HG03045 (cell line): ENCODE measurements at regions not wholly inside any gene's neighbourhood (a gene's known extent, or its start where the extent isn't known, plus 50 kb on each side); places are given as distances from the start of the nearest gene placed in this dataset.

Source experiments
- ATAC-seq: cut with Tn5 transposase; IDR thresholded peaks from one replicate; pipeline ENCODE4 v1.9.1; 2021; ENCODE audit warnings: mild to moderate bottlenecking, moderate library complexity; ENCODE audit not compliant: unreplicated experiment

GRCh38 chr5:6198531-6198930, 179.8 kb downstream of the MED10 start:
- no peak for ATAC-seq

- ATAC-seq: no peak
Measured at GRCh38 chr5:6197427-6197826, 180.9 kb downstream of the MED10 start.

- no peak for ATAC-seq
Measured at GRCh38 chr5:6195711-6196358, 182.5 kb downstream of the MED10 start.

GRCh38 chr5:6194906-6195612, 183.3 kb downstream of the MED10 start:
- no peak for ATAC-seq

- ATAC-seq: no peak
Measured at GRCh38 chr5:6194261-6194875, 184.0 kb downstream of the MED10 start.

GRCh38 chr5:6193310-6193709, 185.0 kb downstream of the MED10 start:
- ATAC-seq: no peak

- no peak for ATAC-seq
Measured at GRCh38 chr5:6190838-6191237, 187.5 kb downstream of the MED10 start.

GRCh38 chr5:6188976-6189375, 189.4 kb downstream of the MED10 start:
- ATAC-seq: no peak

- peak; percentile 94 for ATAC-seq
Measured at GRCh38 chr5:6188344-6188743, 190.0 kb downstream of the MED10 start.

GRCh38 chr5:6187501-6187900, 190.8 kb downstream of the MED10 start:
- ATAC-seq: no peak

- no peak for ATAC-seq
Measured at GRCh38 chr5:6185574-6185973, 192.8 kb downstream of the MED10 start.

- ATAC-seq: no peak
Measured at GRCh38 chr5:6184481-6184880, 193.9 kb downstream of the MED10 start.

GRCh38 chr5:6183391-6184390, 194.7 kb downstream of the MED10 start:
- no peak for ATAC-seq

- no peak for ATAC-seq
Measured at GRCh38 chr5:6182271-6182815, 196.0 kb downstream of the MED10 start.

- no peak for ATAC-seq
Measured at GRCh38 chr5:6181871-6182270, 196.5 kb downstream of the MED10 start.

GRCh38 chr5:6181147-6181729, 197.1 kb downstream of the MED10 start:
- ATAC-seq: no peak

- no peak for ATAC-seq
Measured at GRCh38 chr5:6180231-6180872, 198.0 kb downstream of the MED10 start.

GRCh38 chr5:6178846-6179532, 199.4 kb downstream of the MED10 start:
- ATAC-seq: no peak

GRCh38 chr5:6177926-6178325, 200.4 kb downstream of the MED10 start:
- no peak for ATAC-seq
